SKM-1 (cell line): ENCODE measurements at regions not wholly inside any gene's neighbourhood (a gene's known extent, or its start where the extent isn't known, plus 50 kb on each side); places are given as distances from the start of the nearest gene placed in this dataset.

Experiments
- DNase-seq: peaks from one replicate; lab custom pipeline; 2025; ENCODE audit not compliant: unreplicated experiment; lab: John Stamatoyannopoulos, UW

DNA sequence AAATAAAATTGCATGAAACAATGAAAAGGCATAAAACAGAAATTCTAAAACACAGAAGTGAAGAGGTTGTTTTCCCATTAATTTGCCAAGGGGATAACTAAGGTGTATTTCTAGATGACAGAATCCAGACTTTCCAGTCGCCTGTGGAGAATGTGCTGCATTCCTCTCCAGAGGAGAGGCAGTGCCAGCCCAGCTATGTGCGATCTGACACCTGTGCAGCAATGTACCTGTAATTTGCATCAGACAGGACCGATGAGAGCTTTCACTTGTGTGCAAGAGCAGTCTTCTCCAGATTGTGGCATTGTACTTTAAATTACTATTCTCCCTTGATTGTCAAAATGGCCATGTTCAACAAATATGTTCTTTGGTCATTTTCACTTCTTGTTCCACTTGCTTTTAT, 1037.9 kb downstream of the EFNB2 start:
- no peak for DNase-seq

DNA sequence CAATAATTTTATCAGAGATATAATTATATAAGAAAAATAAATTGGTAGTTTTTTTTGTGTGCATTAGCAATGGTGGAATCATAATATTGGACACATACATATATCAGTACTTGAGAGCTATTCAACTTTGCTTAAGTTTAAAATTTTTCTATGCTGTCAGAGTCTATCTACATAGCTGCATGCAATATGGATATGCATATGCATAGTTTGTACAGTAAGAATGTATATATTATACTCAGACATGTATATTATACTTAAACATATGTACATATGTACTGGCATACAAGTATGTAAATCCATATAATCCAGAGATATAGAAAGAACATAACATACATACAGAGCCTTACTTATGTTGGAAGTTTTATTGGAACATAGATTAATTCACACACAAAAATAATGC, 1043.2 kb downstream of the EFNB2 start:
- no peak for DNase-seq

DNA sequence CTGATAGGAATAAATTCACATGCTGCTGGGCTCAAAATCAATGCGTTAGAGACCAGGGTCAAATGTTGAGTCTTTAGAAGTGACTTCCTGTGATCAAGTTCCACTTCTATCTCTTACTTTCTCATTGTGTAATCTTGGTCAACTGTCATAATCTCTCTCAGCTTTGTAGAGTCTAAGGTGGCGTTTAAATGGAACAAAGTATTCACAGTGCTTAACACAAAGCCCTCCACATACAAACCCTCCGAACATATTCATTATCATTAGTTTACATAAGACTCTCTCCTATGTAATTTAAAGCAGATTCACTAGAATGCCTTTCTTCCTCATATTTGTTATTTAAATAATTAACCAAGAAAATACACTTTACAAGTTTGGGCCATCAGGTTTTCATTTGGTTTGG, 1044.1 kb downstream of the EFNB2 start:
- DNase-seq = no peak

DNA sequence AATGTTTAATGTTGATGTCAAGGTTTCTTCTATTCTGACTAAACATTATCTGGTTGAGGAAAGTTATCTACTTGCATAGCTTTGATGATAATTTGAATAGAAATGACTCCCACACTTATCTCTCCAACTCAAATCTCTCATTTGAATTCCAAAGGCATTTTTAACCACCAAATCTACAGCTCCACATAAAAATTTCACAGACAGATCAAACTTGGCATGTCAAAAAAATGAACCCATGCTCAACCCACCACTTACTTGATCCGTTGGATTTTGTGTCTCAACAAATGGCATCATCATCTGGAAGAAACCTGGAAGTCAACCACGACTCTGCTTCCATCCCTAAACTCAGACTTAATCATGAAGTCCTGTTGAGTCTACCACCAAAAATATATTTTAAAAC, 1050.4 kb downstream of the EFNB2 start:
- no peak for DNase-seq

DNA sequence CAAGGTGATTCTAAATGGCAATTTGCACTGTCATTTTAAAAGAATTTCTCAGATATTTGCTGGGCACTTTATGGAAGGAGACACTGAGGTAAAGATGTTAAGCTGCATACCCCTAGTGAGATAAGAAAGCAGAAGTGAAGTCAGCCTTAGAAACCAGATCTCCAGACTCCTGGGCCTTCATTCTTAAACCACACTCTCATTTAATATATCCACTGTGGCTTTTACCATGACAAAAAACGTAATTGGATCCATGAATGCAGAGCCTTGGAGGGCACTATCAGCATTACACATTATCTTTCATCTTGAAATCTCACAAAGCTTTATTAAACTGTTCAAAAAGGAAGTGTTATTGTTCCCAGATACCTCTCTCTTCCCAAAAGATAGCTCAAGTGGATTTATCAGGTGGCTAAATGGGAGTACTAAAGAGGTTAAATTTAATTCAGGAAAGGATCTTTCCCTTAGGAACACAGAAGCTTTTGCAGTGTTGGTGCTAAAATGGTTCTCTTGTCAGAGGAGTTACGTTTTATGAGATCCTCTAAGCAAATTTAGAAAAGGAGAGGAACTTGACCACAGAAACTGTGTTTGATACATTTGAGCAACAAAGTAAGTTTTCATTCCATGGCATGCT, 1060.4 kb downstream of the EFNB2 start:
- no peak for DNase-seq

DNA sequence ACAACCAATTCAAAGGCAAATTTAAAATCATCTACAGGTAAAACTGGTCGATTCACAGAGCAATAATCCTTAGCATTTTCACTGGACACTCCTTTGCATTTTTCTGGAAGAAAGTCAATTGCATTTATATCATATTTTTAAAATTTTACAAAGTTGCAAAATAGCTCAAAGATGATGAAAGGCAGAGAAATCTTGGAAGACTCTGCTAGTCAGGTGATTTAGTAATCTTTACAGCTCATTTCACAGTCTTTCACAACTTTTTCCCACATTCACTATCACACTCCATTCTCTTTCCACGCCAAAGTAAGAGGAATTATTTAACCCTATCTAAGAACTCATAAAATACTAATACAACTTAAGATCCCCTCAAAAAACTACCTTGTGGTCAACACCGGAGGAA, 1063.8 kb downstream of the EFNB2 start:
- DNase-seq = no peak

DNA sequence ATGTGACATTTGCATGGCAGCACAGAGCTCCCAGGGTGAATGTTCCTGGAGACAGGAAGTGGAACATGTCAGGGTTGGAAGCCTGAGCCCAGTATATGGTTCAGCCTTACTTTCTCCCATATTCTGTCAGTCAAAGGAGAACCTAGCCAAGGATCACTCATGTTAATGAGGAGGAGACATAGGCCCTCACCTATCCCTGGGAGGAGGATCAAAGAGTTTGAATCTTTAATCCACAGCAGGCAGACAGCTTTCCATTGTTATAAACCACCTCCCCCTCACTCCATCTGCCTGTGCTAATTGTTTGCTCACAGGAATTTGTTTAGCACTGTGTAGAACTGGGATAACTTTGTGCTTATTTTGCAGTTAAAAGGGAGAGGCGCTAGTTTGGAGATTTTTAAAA, 1069.1 kb downstream of the EFNB2 start:
- no peak for DNase-seq

DNA sequence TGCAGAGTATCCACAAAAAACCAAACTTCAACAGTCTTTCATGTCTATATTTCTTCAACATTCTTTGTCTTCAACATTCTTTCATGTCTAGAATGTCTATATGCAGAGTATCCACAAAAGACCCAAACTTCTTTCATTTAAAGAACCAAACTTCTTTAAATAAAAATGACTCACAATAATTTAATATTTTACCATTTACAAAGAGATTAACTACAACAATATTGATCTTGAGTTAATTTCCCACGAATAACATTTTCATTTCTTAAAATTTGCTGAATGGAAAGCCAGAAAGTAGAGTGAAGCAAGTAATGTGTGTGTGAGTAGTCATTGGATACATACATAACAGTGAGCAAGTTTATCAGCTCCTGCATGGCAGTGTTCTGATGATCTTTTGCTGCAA, 1069.7 kb downstream of the EFNB2 start, which contains the start of gene DAOA:
TSS of gene DAOA (plus strand) at position 301 of the 400 bp plus-strand sequence.
- no peak for DNase-seq

DNA sequence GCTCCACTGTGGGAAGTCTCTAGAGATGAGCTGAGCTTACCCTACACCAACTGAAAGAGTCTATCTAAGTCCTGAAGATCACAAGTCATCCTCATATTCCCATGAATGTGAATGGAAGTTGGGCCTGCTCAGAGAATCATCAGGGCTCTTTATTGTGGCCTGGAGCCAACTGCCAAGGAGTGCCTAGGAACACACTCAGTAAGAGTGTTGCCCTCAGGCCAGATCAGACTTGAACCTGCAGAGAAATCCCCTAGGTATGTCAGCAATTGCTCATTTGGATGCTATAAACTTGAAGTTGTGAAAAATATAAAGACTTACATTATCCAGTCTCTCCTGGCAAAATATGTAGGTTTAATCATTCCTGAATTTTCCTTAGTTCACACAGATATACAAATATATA, 1070.2 kb downstream of the EFNB2 start:
- DNase-seq = no peak

DNA sequence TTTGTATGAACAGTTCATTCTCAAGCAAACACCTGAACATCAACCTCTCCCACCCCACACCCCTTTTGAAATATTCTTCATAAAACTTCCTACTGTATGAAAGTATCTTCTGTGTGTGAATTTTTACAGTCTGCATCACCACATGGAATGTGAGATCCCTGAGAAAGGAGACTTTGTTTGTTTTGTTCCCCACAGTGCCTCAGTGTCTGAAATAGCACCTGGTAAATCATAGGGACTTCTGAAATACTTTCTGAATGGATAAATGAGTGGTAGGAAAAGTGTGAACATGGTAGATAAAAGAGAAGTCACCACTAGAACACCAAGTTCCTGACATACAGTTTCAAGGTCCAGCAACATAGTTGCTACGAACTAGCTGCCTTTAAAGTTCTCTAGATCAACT, 1071.2 kb downstream of the EFNB2 start:
- DNase-seq = no peak

DNA sequence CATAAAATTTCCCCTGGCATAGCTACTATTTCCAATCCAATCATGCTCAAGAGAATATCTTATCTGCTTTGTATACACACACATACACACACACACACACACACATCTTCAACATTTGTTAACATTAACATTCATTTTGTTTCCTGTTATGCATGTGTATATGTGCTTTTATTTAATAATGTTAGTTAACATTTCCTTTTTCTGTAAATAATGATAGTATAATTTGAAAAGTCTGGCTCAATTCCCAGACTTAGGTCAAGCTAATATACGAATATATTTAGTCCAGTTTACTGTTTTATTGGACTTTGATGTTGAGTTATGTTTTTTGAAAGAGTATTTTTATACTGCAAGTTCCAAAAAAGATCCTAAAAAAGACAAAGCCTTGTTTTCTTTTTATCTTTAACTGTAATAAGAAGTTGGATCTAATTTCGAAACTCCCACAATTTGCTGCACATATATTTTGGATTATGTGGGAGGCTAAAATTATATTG, 1072.4 kb downstream of the EFNB2 start:
- DNase-seq = no peak

DNA sequence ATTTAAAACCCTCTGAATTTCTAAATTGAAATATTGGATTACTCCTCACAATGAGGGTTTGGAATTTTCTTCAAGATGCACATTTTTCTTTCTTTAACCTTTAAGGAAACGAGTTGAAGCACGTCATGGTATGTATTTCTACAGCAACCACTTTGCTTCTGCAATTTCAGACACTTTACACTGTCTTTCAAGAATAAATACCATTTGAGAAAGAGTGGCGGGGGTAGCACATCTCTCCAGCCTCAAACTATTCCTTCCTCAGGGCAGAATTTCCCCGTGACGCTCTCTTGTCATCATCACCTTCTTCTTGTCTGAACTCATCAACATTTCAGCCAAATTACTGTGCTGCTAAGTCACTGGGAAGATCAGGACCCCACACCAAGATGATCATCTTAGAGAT, 1073.4 kb downstream of the EFNB2 start:
- no peak for DNase-seq

DNA sequence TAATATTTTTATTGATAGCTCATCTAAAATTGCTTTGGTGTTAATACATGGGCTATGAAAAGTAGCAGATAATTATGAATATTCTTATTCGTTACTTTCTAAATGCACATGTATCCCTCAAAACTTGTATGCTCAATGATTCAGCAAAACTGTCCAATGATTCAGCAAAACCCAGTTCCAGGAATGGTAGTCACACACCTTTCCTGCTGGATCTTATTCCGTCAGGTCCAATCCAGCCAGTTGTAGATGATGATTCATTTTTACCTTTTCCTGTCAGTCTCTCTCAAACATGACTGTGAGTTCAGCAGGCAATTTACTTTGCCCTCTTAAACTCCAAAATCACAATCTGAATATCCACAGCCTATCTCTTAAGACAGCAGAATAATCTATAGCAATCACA, 1082.6 kb downstream of the EFNB2 start:
- no peak for DNase-seq

DNA sequence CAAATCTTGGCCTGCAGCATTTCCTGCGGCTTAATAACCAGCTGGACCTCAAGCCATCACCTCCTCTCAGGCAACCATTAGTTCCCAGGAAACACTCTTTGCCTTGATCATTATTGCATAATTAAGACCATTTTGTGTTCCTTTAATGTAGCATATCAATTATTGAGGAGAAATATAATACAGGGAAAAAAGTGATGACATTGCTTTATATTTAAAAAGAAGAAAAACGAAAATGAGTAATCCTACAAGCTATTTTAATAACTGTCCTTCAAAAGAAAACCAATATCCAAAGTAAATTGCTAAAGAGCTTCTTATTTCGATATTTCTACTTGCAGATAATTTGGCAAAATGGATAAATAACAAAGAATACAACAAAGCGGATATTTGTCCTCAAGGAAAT, 1084.7 kb downstream of the EFNB2 start:
- DNase-seq = no peak

DNA sequence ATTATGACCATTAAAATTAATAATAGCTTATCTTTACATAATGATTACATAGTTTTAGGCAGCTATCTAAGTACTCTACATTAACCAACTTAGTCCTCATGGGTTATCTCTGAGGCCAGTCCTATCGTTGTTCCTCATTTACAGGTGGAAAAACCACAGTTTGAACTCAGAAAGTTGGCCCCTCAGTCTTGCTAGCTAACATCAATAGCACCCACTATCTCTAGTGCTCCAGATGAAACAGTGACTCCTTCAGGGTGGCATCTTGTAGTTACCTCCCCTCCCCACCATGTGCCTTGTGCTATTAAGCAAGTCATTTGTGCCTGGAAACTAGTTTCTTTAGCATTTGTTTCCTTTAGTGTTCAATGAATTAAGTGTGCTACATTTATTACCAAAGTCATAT, 1086.7 kb downstream of the EFNB2 start:
- DNase-seq = no peak

DNA sequence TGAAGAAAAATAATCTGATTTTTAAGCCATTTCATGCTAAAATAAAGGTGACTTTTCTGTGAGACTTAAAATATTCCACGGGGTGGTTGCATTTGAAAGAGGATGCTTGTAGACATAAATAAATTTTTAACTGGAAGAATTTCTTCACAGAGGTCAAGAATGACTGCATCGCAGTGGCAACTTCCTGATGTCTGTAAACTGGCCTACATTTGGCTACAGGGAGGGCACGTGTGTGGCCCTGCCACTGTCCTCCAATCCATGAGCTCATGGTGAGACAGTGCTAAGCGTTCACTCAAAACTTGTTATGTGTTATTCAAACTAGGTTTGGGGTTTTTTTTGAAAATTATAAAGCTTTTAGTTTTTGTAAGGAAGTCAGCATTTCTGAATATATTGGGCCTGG, 1089.3 kb downstream of the EFNB2 start:
- no peak for DNase-seq

DNA sequence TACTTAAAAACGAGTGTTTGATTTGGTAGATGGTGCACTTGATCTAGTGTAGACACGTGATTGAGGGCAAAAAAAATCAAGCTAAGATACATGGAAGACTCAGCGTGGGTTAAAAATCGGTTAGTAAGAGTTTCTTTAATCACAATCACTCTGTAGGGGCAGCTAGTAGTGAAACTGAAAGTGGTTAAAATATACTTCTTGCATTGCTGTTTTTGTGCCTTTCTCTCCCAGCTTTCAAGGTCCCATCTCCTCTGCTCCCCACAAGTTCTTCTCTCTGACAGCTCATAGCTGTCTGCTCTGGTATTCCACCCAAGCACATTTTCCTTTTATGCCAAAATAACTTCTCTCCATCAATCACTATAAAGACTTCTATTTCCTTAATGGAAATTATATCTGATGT, 1089.7 kb downstream of the EFNB2 start:
- DNase-seq = no peak

DNA sequence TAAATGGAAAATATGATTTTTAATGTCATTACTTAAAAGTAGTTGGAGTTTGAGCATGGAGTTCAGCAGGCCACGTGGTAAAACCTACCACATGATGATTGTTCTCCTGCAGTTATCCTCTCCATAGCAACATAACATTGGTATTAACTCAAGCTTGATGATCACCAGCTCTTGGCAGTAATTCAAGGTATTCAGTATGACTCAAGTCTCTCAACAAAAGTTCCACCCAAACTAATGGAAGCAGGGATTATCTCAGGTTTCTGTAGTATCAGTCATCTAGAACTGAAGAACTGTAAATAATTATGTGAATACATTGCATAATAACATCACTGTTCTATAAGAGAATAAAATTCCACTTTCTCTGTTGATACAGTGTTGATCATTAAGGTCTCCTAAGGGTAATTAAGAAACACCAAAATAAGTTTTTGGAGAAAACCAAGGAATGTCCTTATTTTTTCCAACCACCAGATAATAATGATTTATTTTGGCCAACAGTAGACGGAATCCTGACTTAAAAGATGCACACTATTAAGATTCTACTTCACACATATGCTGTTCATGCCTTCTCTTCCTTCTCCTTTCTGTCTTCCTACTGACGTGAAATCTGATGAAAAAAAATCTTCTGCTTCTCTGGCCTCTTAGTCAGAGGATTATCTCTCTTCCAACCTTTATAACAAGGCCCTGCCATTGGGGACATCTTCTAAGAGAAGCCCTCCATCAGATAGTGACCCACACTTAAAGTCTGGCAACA, 1092.3 kb downstream of the EFNB2 start:
- no peak for DNase-seq

DNA sequence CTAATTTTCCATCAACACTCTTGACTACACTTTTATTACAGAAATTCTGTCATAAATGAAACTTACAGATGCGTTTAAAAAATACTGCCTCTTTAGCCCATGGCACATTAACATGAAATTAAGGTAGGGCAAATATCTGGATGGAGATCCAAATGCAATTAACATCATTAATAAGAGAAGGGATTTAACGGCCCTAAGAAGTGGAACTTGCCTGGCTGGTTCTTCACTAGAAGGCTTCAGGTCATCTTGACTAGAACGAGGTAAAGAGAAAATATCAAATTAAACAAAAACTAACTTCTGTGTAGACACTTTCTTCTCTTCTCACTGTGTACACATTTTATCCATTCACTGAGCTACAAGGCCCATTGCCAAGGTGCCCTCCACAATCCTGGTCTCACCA, 1093.4 kb downstream of the EFNB2 start:
- no peak for DNase-seq

DNA sequence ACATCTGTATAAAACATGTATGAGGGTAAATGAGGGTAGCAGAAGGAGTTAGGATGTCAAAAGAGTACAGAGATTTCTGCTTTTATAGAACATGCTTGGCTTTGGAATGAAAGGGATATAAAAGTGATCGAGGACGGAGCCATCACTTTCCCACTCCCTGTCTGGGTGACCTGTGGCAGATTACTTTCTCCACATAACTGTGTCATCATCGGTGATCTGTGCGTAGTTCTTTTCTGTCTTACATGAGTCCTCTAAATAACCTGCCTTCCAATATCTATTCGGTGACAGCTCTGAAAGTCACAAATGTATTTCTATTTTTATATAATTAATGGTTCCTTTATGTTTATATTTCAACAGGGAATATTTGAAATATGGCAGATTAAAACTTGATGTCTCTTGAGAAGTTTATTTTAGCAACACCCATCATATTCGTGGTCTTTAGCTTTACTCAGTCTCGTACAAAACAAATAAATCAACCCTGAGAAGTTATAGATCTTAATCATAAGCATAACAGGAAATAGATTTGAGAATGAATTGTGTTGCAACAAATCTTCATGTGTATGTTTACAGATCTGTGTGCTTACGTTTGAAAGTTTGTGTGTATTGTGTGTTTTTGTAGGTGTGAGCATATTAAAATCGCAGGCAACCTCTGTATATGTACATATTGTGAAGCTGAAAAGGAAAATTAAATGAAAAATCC, 1094.3 kb downstream of the EFNB2 start:
- no peak for DNase-seq

DNA sequence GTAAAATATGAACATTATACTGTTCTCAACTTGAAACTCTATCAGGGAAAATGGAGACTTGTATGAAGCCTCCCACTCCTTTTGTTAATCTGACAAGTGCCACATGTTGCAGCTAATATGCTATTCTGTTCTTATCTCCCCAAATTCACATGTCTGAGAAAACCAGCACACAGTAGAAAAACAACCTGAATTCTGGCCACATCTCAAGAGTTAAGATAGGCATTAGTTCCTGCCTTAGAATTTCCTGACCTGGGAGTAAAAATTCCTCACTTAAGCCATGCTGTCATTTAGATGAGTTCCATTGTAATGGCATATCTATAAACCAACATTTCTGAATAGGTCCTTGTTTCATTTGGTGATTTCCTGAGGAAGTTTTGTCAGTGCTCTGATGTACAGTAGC, 1098.5 kb downstream of the EFNB2 start:
- no peak for DNase-seq

DNA sequence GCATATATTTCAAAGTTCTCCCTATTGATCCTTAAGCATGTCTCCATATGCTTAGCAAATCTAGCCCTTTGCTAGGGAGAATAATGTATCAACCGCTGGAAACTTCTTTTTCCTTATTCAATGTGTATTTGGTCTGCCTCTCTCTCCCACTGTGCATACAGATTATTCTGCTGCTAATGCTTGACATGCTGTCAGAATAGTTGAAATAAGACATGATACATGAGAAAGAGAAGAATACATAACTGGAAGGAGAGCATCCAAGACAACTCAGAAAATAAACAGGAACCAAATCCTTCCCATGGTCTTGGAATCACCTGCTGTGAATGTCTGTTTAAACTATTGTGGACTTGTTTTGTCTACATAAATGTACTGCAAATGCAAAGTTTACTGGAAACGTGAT, 1103.0 kb downstream of the EFNB2 start:
- DNase-seq = no peak
